Muscle layer of duodenum (tissue), 2 donors: ENCODE measurements at regions not wholly inside any gene's neighbourhood (a gene's known extent, or its start where the extent isn't known, plus 50 kb on each side); places are given as distances from the start of the nearest gene placed in this dataset.

Source experiments
- H3K27ac ChIP-seq: one replicate; pipeline ENCODE4 v1.7.0; 2013; ENCODE audit warnings: mild to moderate bottlenecking, low read length
- H3K27me3 ChIP-seq: one replicate; pipeline ENCODE4 v1.7.0; 2013; ENCODE audit warnings: low read depth, mild to moderate bottlenecking, control low read depth, low read length
- H3K36me3 ChIP-seq, 2 donors: one replicate each; pipeline ENCODE4 v1.7.0; 2013; ENCODE audit warnings: low read length in 2 of 2, control low read depth in 1 of 2, mild to moderate bottlenecking in 1 of 2; ENCODE audit not compliant: insufficient read depth in 2 of 2, control insufficient read depth in 1 of 2
- H3K4me1 ChIP-seq, 2 donors: one replicate each; pipeline ENCODE4 v1.7.0; 2013; ENCODE audit warnings: low read length in 2 of 2, mild to moderate bottlenecking in 2 of 2, control low read depth in 1 of 2, moderate library complexity in 1 of 2; ENCODE audit not compliant: insufficient read depth in 2 of 2, control insufficient read depth in 1 of 2
- H3K4me3 ChIP-seq, 2 donors: one replicate each; pipeline ENCODE4 v1.7.0; 2013; ENCODE audit warnings: low read length in 2 of 2, low read depth in 1 of 2, mild to moderate bottlenecking in 1 of 2
- H3K9me3 ChIP-seq, 2 donors: one replicate each; pipeline ENCODE4 v1.7.0; 2013; ENCODE audit warnings: low read length in 2 of 2, control low read depth in 1 of 2, mild to moderate bottlenecking in 1 of 2; ENCODE audit not compliant: control insufficient read depth in 1 of 2
- donor health status: healthy.

- no peaks in the 10 kb centered on the region for H3K36me3 ChIP-seq
- H3K4me1 ChIP-seq: no peaks in the 10 kb centered on the region
- no peaks in the 10 kb centered on the region for H3K9me3 ChIP-seq
- H3K4me3 ChIP-seq: no peak overlapping the region
- H3K27ac ChIP-seq: no peak overlapping the region
- H3K27me3 ChIP-seq: no peaks in the 10 kb centered on the region
Measured at GRCh38 chr16:54623636-54624035, 307.0 kb upstream of the IRX5 start.

- Histone ChIP-seq H3K4me3 (no peak overlapping the region), H3K36me3 (no peaks in the 10 kb centered on the region), H3K27me3 (no peaks in the 10 kb centered on the region), H3K4me1 (no peaks in the 10 kb centered on the region), H3K9me3 (no peaks in the 10 kb centered on the region), H3K27ac (no peak overlapping the region)
Measured at GRCh38 chr16:54620197-54620596, 310.5 kb upstream of the IRX5 start.

GRCh38 chr16:54616610-54617009 lies 314.1 kb upstream of the IRX5 start:
- no peak overlapping the region for H3K27ac ChIP-seq

GRCh38 chr16:54605536-54606066 lies 319.0 kb upstream of the IRX3 start:
- Histone ChIP-seq H3K27ac (no peak overlapping the region), H3K4me3 (no peak overlapping the region), H3K9me3 (peaks cover 4 to 31% of the 10 kb centered on the region in 2 donors), H3K27me3 (no peaks in the 10 kb centered on the region), H3K36me3 (no peaks in the 10 kb centered on the region), H3K4me1 (no peaks in the 10 kb centered on the region)

More at GRCh38 chr16:54616610-54617009, 314.1 kb upstream of the IRX5 start:
- Histone ChIP-seq H3K4me3 (no peak overlapping the region), H3K9me3 (no peaks in the 10 kb centered on the region), H3K4me1 (no peaks in the 10 kb centered on the region), H3K36me3 (no peaks in the 10 kb centered on the region), H3K27me3 (no peaks in the 10 kb centered on the region)

GRCh38 chr16:54602666-54603065 lies 316.1 kb upstream of the IRX3 start:
- H3K36me3 ChIP-seq: no peaks in the 10 kb centered on the region
- H3K4me1 ChIP-seq: no peaks in the 10 kb centered on the region
- no peaks in the 10 kb centered on the region for H3K27me3 ChIP-seq
- H3K4me3 ChIP-seq: no peak overlapping the region
- H3K9me3 ChIP-seq: peaks cover 4 to 25% of the 10 kb centered on the region in 2 donors
- no peak overlapping the region for H3K27ac ChIP-seq

- Histone ChIP-seq H3K36me3 (no peaks in the 10 kb centered on the region), H3K4me3 (no peak overlapping the region), H3K9me3 (peaks cover 0 to 5% of the 10 kb centered on the region in 2 donors), H3K27ac (no peak overlapping the region), H3K27me3 (no peaks in the 10 kb centered on the region), H3K4me1 (no peaks in the 10 kb centered on the region)
Measured at GRCh38 chr16:54597222-54597621, 310.6 kb upstream of the IRX3 start.

- Histone ChIP-seq H3K36me3 (no peaks in the 10 kb centered on the region), H3K27ac (no peak overlapping the region), H3K27me3 (no peaks in the 10 kb centered on the region), H3K4me1 (no peaks in the 10 kb centered on the region), H3K9me3 (no peaks in the 10 kb centered on the region), H3K4me3 (no peak overlapping the region)
Measured at GRCh38 chr16:54595621-54596020, 309.0 kb upstream of the IRX3 start.

GRCh38 chr16:54594601-54595391 lies 308.2 kb upstream of the IRX3 start:
- Histone ChIP-seq H3K27me3 (no peaks in the 10 kb centered on the region), H3K4me1 (no peaks in the 10 kb centered on the region), H3K9me3 (no peaks in the 10 kb centered on the region), H3K4me3 (no peak overlapping the region), H3K27ac (no peak overlapping the region), H3K36me3 (no peaks in the 10 kb centered on the region)

- H3K9me3 ChIP-seq: no peaks in the 10 kb centered on the region
- H3K4me1 ChIP-seq: no peaks in the 10 kb centered on the region
Measured at GRCh38 chr16:54591816-54592246, 305.2 kb upstream of the IRX3 start.

GRCh38 chr16:54590836-54591235 lies 304.2 kb upstream of the IRX3 start:
- no peaks in the 10 kb centered on the region for H3K9me3 ChIP-seq
- H3K4me1 ChIP-seq: no peaks in the 10 kb centered on the region
- H3K4me3 ChIP-seq: no peak overlapping the region
- no peaks in the 10 kb centered on the region for H3K27me3 ChIP-seq
- no peaks in the 10 kb centered on the region for H3K36me3 ChIP-seq
- no peak overlapping the region for H3K27ac ChIP-seq

More at GRCh38 chr16:54591816-54592246, 305.2 kb upstream of the IRX3 start:
- H3K27me3 ChIP-seq: no peaks in the 10 kb centered on the region
- no peak overlapping the region for H3K4me3 ChIP-seq
- H3K27ac ChIP-seq: no peak overlapping the region
- H3K36me3 ChIP-seq: no peaks in the 10 kb centered on the region

GRCh38 chr16:54589326-54589725 lies 302.7 kb upstream of the IRX3 start:
- no peaks in the 10 kb centered on the region for H3K27me3 ChIP-seq
- H3K4me3 ChIP-seq: no peak overlapping the region
- H3K4me1 ChIP-seq: no peaks in the 10 kb centered on the region
- no peaks in the 10 kb centered on the region for H3K36me3 ChIP-seq
- no peak overlapping the region for H3K27ac ChIP-seq
- no peaks in the 10 kb centered on the region for H3K9me3 ChIP-seq

- Histone ChIP-seq H3K4me3 (no peak overlapping the region), H3K36me3 (no peaks in the 10 kb centered on the region), H3K9me3 (no peaks in the 10 kb centered on the region), H3K27me3 (no peaks in the 10 kb centered on the region), H3K4me1 (no peaks in the 10 kb centered on the region), H3K27ac (no peak overlapping the region)
Measured at GRCh38 chr16:54588026-54588425, 301.4 kb upstream of the IRX3 start.
